Esophagus squamous epithelium (tissue), 4 donors: ENCODE measurements at regions not wholly inside any gene's neighbourhood (a gene's known extent, or its start where the extent isn't known, plus 50 kb on each side); places are given as distances from the start of the nearest gene placed in this dataset.

Experiments
- POLR2A ChIP-seq, 4 donors: fragments of 450-650 bp; IDR thresholded peaks; one replicate each; pipeline ENCODE4 v1.6.1; 2017; ENCODE audit warnings: antibody characterized with exemption in 4 of 4, mild to moderate bottlenecking in 4 of 4, moderate library complexity in 3 of 4
- TF ChIP-seq, protein P1 (sequence below), 6 experiments: fragments of 450-650 bp in 4 of 6; fragments of 200-600 bp in 2 of 6; sonication (generic) in 2 of 6; IDR thresholded peaks; one replicate each; pipeline ENCODE4 v1.5.1; 2016 to 2019; ENCODE audit warnings: antibody characterized with exemption in 6 of 6, mild to moderate bottlenecking in 4 of 6, moderate library complexity in 4 of 6

DNA sequence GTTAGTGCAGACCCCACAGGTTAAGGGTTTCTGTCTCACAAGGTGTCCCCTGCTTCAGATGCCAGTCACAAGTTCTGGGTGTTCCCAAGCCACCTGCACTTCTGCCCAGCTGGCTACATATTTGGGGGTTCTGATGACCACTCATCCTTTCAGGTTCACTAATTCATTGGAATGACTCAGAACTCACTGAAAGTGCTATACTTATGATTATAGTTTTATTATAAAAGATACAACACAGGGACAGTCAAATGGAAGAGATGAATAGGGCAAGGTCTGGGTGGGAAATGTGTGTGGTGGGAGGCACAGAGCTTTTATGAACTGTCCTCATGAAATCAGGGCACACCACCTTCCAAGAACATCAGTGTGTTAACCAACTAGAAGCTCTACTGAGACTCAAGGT is 97.7 kb upstream of the CASK start:
- TF ChIP-seq, protein P1, sequence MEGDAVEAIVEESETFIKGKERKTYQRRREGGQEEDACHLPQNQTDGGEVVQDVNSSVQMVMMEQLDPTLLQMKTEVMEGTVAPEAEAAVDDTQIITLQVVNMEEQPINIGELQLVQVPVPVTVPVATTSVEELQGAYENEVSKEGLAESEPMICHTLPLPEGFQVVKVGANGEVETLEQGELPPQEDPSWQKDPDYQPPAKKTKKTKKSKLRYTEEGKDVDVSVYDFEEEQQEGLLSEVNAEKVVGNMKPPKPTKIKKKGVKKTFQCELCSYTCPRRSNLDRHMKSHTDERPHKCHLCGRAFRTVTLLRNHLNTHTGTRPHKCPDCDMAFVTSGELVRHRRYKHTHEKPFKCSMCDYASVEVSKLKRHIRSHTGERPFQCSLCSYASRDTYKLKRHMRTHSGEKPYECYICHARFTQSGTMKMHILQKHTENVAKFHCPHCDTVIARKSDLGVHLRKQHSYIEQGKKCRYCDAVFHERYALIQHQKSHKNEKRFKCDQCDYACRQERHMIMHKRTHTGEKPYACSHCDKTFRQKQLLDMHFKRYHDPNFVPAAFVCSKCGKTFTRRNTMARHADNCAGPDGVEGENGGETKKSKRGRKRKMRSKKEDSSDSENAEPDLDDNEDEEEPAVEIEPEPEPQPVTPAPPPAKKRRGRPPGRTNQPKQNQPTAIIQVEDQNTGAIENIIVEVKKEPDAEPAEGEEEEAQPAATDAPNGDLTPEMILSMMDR (IDR thresholded peaks at IDR 0.05), result no peak
- TF ChIP-seq POLR2A (IDR thresholded peaks at IDR 0.05), result no peak
